HepG2 (cell line): ENCODE measurements at regions not wholly inside any gene's neighbourhood (a gene's known extent, or its start where the extent isn't known, plus 50 kb on each side); places are given as distances from the start of the nearest gene placed in this dataset.

Experiments used
- CEBPB ChIP-seq: IDR thresholded peaks from 2 replicates; pipeline ENCODE4 v1.6.1; 2011; ENCODE audit warnings: low read depth, low read length, improper control_type of control experiment, borderline replicate concordance
- CREM ChIP-seq, 2 experiments: sonication (generic) in 1 of 2; formaldehyde crosslinking in 1 of 2; IDR thresholded peaks; 2 replicates each; pipeline versions ENCODE4 v1.4.0 to v1.6.1; 2016 to 2020; ENCODE audit warnings: antibody characterized with exemption in 1 of 2, mild to moderate bottlenecking in 1 of 2, missing genetic modification reagents in 1 of 2
- POLR2A ChIP-seq, 2 experiments: IDR thresholded peaks; 2 replicates each; pipeline ENCODE4 v1.6.1; 2011; ENCODE audit warnings: low read depth in 2 of 2, low read length in 2 of 2, mild to moderate bottlenecking in 1 of 2, moderate library complexity in 1 of 2; ENCODE audit not compliant: insufficient read depth in 1 of 2
- ZNF121 ChIP-seq: sonication (generic); formaldehyde crosslinking; IDR thresholded peaks from 2 replicates; pipeline ENCODE4 v1.5.0; 2020; ENCODE audit warnings: mild to moderate bottlenecking, missing genetic modification reagents

GRCh38 chr13:50539791-50540530 is 303.5 kb downstream of the DLEU7 start:
- TF ChIP-seq CREM (IDR thresholded peaks at IDR 0.05): no peak
- TF ChIP-seq CREM (CRISPR knock-in tag; IDR thresholded peaks at IDR 0.05): no peak
- TF ChIP-seq CEBPB: no peak
- no peak for TF ChIP-seq POLR2A (IDR thresholded peaks at IDR 0.05; ENCODE audit: insufficient read depth in 1 of 2, low read depth in 2 of 2, low read length in 2 of 2)
- TF ChIP-seq ZNF121 (CRISPR knock-in tag): no peak
